Skeletal muscle tissue (tissue), 3 donors: ENCODE measurements at regions not wholly inside any gene's neighbourhood (a gene's known extent, or its start where the extent isn't known, plus 50 kb on each side); places are given as distances from the start of the nearest gene placed in this dataset.

Experiments used
- H3K27ac ChIP-seq: one replicate; pipeline ENCODE4 v1.7.0; 2013; ENCODE audit warnings: mild to moderate bottlenecking, low read depth, low read length, inconsistent platforms
- H3K27me3 ChIP-seq, 3 donors: one replicate each; pipeline ENCODE4 v1.7.0; 2013; ENCODE audit warnings: low read length in 3 of 3; ENCODE audit not compliant: control insufficient read depth in 3 of 3, insufficient read depth in 3 of 3
- H3K36me3 ChIP-seq, 3 donors: one replicate each; pipeline ENCODE4 v1.7.0; 2013; ENCODE audit warnings: low read length in 3 of 3; ENCODE audit not compliant: control insufficient read depth in 3 of 3, insufficient read depth in 3 of 3
- H3K4me1 ChIP-seq, 3 donors: one replicate each; pipeline ENCODE4 v1.7.0; 2013; ENCODE audit warnings: low read length in 3 of 3, mild to moderate bottlenecking in 3 of 3; ENCODE audit not compliant: control insufficient read depth in 3 of 3, insufficient read depth in 3 of 3
- H3K4me3 ChIP-seq, 3 donors: one replicate each; pipeline ENCODE4 v1.7.0; 2013; ENCODE audit warnings: low read length in 3 of 3
- H3K9ac ChIP-seq, 3 donors: one replicate each; pipeline ENCODE4 v1.7.0; 2013; ENCODE audit warnings: low read length in 3 of 3, mild to moderate bottlenecking in 3 of 3, moderate library complexity in 2 of 3, low read depth in 1 of 3
- H3K9me3 ChIP-seq, 3 donors: one replicate each; pipeline ENCODE4 v1.7.0; 2013; ENCODE audit warnings: low read length in 3 of 3; ENCODE audit not compliant: control insufficient read depth in 3 of 3
- donor health status: Osteomylitis.

DNA sequence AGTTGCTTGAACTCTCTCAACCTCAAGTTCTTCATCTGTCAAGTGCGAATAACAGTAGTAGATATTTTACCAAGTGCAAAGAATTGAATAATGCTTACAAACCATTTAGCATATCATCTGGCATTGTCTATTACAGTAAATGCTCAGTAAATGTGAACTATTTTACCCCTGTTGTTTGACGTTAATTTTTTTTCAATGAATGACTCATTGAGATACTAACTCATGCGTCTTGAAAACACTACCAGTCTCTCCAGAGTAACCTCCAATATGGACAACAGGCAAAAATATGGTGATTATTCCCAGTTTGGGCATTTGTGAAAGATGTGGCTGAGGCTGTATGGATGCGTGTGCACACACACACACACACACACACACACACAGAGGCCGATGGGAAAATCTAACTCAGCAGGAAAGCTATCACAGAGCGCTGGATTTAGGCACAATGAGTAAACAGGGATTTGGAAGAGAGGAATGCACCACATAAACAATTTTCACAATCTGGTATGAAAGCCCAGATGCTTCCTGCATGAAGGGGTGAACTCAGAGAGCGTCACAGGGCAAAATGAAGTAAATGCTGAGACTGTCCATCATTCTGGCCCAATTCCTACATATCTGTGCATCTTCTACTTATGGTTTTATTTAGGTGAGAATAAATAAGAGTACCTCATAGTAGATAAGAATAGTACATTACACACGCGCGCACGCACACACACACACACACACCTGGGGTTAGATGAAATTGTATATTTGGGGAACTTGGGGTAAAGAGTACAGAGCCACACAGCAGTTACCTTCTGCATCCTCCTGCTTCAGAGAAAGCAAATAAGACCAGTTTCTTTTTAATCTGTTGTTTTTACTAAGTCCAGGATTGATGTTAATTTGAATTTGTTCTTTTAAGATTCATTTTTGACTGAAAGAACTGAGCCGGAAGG lies 128.7 kb downstream of the PALM2AKAP2 start:
- H3K27me3 ChIP-seq, result no peaks in the 10 kb centered on the region
- H3K9ac ChIP-seq, result no peak overlapping the region
- H3K4me3 ChIP-seq, result no peak overlapping the region
- H3K36me3 ChIP-seq, result no peaks in the 10 kb centered on the region
- H3K9me3 ChIP-seq, result no peaks in the 10 kb centered on the region
- H3K27ac ChIP-seq, result peak overlapping the region; percentile 64
- H3K4me1 ChIP-seq, result peaks cover 20 to 23% (median 21%) of the 10 kb centered on the region in 3 donors

GRCh38 chr9:109910671-109911518 lies 130.9 kb downstream of the PALM2AKAP2 start:
- Histone ChIP-seq H3K9me3 (no peaks in the 10 kb centered on the region), H3K4me3 (no peak overlapping the region), H3K36me3 (no peaks in the 10 kb centered on the region), H3K4me1 (peaks cover 25 to 31% (median 27%) of the 10 kb centered on the region in 3 donors), H3K27ac (peak overlapping the region; percentile 67), H3K27me3 (no peaks in the 10 kb centered on the region), H3K9ac (no peak overlapping the region)

DNA sequence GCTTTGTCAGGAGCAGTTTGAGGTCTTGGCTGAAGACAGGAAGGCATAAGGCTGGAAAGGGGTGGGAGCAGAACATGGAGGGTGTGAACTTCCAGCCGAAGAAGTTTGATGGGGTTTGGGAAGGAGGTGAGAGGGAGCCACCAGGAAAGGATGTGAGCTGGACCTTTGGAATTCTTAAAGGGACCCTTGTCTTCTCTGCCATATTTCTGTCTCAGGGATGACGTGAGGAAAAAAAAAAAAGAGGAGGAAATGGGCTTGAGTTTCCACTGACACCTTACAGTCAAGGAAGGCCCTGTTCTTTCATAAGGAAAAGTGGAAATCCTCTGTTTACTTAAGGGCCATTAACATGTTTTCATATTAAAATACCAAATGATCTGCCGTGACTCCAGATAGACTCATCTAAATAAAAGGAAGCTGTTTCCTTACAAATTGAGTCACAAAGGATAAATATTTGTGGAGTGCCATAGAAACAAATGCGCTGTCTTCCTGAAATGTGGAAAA lies 132.1 kb downstream of the PALM2AKAP2 start:
- Histone ChIP-seq H3K4me3 (no peak overlapping the region), H3K4me1 (peaks cover 35 to 44% (median 35%) of the 10 kb centered on the region in 3 donors), H3K9me3 (no peaks in the 10 kb centered on the region), H3K27me3 (no peaks in the 10 kb centered on the region), H3K36me3 (no peaks in the 10 kb centered on the region), H3K27ac (peak overlapping the region; percentile 67), H3K9ac (no peak overlapping the region)

- H3K4me3 ChIP-seq, result no peak overlapping the region
- H3K9ac ChIP-seq, result no peak overlapping the region
- H3K4me1 ChIP-seq, result peaks cover 40 to 51% (median 41%) of the 10 kb centered on the region in 3 donors
- no peaks in the 10 kb centered on the region for H3K9me3 ChIP-seq
- peak overlapping the region; percentile 67 for H3K27ac ChIP-seq
- H3K27me3 ChIP-seq, result no peaks in the 10 kb centered on the region
- H3K36me3 ChIP-seq, result no peaks in the 10 kb centered on the region
Measured at GRCh38 chr9:109912726-109913460, 132.9 kb downstream of the PALM2AKAP2 start.

GRCh38 chr9:109913461-109913810 lies 133.4 kb downstream of the PALM2AKAP2 start:
- no peak overlapping the region for H3K9ac ChIP-seq
- peaks cover 44 to 57% (median 46%) of the 10 kb centered on the region in 3 donors for H3K4me1 ChIP-seq

DNA sequence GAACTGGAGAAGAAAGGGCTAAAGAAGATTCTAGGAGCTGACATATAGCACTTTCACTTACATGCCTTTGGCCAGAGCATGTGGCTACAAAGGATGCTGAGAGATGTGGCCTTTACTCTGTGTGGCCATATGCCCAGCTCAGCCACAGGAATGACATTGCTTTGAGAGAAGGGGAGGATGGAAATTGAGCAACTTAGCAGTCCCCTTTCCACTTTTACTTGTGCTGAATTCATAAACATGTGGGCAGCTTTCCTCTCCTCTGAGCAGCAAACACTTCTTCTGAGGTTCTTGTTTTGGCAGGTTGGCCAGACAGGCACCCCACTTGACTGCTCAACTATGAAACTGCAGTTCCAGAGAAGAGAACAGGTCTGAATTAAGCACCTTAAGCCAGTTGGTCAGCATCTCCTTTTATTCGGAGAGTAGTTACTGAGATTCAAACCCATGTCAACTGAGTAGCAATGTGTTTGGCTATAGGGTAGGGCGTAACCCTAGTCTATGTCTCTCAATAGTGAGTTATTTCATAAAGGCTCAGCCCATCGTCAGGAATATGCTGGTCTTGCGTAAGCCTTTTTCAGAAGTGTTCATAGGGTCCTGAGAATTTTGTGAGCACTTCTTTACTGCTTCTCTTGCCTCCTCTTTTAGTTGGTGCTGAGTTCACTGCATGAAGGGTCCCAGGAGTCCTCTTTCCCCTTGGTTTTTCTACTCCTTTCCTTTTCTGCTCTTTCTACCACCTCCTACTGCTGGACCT lies 134.5 kb downstream of the PALM2AKAP2 start:
- Histone ChIP-seq H3K27ac (no peak overlapping the region), H3K4me1 (peaks cover 53 to 64% (median 53%) of the 10 kb centered on the region in 3 donors)

More at GRCh38 chr9:109913461-109913810, 133.4 kb downstream of the PALM2AKAP2 start:
- Histone ChIP-seq H3K9me3 (no peaks in the 10 kb centered on the region), H3K27me3 (no peaks in the 10 kb centered on the region), H3K27ac (no peak overlapping the region), H3K36me3 (no peaks in the 10 kb centered on the region), H3K4me3 (no peak overlapping the region)

GRCh38 chr9:109916316-109916715 lies 136.3 kb downstream of the PALM2AKAP2 start:
- Histone ChIP-seq H3K27ac (peak overlapping the region; percentile 16), H3K27me3 (no peaks in the 10 kb centered on the region), H3K4me1 (peaks cover 52 to 64% (median 53%) of the 10 kb centered on the region in 3 donors), H3K4me3 (peak overlapping the region in 1 of 3 donors; percentile 8), H3K9me3 (no peaks in the 10 kb centered on the region), H3K36me3 (no peaks in the 10 kb centered on the region), H3K9ac (no peak overlapping the region)

More for the DNA sequence above, 134.5 kb downstream of the PALM2AKAP2 start:
- H3K4me3 ChIP-seq, result no peak overlapping the region
- H3K27me3 ChIP-seq, result no peaks in the 10 kb centered on the region
- no peak overlapping the region for H3K9ac ChIP-seq
- no peaks in the 10 kb centered on the region for H3K9me3 ChIP-seq
- no peaks in the 10 kb centered on the region for H3K36me3 ChIP-seq

- Histone ChIP-seq H3K9me3 (no peaks in the 10 kb centered on the region), H3K36me3 (no peaks in the 10 kb centered on the region), H3K9ac (peak overlapping the region; percentile 51 to 70 (median 63)), H3K4me3 (peak overlapping the region; percentile 33 to 54 (median 39)), H3K27ac (peak overlapping the region; percentile 85), H3K4me1 (peaks cover 56 to 64% (median 56%) of the 10 kb centered on the region in 3 donors), H3K27me3 (no peaks in the 10 kb centered on the region)
Measured at GRCh38 chr9:109918339-109919163, 138.6 kb downstream of the PALM2AKAP2 start.
